ENCODE measurements at regions not wholly inside any gene's neighbourhood (a gene's known extent, or its start where the extent isn't known, plus 50 kb on each side); places are given as distances from the start of the nearest gene placed in this dataset.

GRCh38 chr2:22525681-22526080, 859.3 kb upstream of the KLHL29 start:
- no peak overlapping the region for H3K27ac Mint-ChIP-seq
- no peaks in the 10 kb centered on the region for H3K36me3 Mint-ChIP-seq
- no peaks in the 10 kb centered on the region for H3K4me1 Mint-ChIP-seq (ENCODE audit: unreplicated experiment)
- H3K9me3 Mint-ChIP-seq = peaks cover 4% of the 10 kb centered on the region
- no peak for DNase-seq (ENCODE audit: extremely low spot score, unreplicated experiment)
- TF ChIP-seq CTCF (conservative IDR thresholded peaks at IDR 0.05) = no peak
- H3K4me3 Mint-ChIP-seq = no peak overlapping the region
- peaks cover 3% of the 10 kb centered on the region for H3K27me3 Mint-ChIP-seq

- Mint-ChIP-seq H3K27me3 (no peaks in the 10 kb centered on the region), H3K4me3 (no peak overlapping the region), H3K36me3 (no peaks in the 10 kb centered on the region), H3K9me3 (peaks cover 4% of the 10 kb centered on the region), H3K4me1 (ENCODE audit: unreplicated experiment) (no peaks in the 10 kb centered on the region), H3K27ac (no peak overlapping the region)
- DNase-seq (ENCODE audit: extremely low spot score, unreplicated experiment) = no peak
- TF ChIP-seq CTCF (conservative IDR thresholded peaks at IDR 0.05) = no peak
Observed at GRCh38 chr2:22530131-22530530, 854.8 kb upstream of the KLHL29 start.

GRCh38 chr2:22536133-22536532, 848.8 kb upstream of the KLHL29 start:
- no peaks in the 10 kb centered on the region for H3K27me3 Mint-ChIP-seq
- no peaks in the 10 kb centered on the region for H3K36me3 Mint-ChIP-seq
- no peak overlapping the region for H3K4me3 Mint-ChIP-seq
- DNase-seq (ENCODE audit: extremely low spot score, unreplicated experiment) = no peak
- no peak overlapping the region for H3K27ac Mint-ChIP-seq
- no peak for TF ChIP-seq CTCF (conservative IDR thresholded peaks at IDR 0.05)
- H3K4me1 Mint-ChIP-seq (ENCODE audit: unreplicated experiment) = no peaks in the 10 kb centered on the region
- H3K9me3 Mint-ChIP-seq = no peaks in the 10 kb centered on the region

GRCh38 chr2:22554453-22554852, 830.5 kb upstream of the KLHL29 start:
- Mint-ChIP-seq H3K27ac (no peak overlapping the region), H3K4me1 (ENCODE audit: unreplicated experiment) (peaks cover 6% of the 10 kb centered on the region), H3K4me3 (no peak overlapping the region), H3K36me3 (no peaks in the 10 kb centered on the region), H3K27me3 (no peaks in the 10 kb centered on the region), H3K9me3 (peaks cover 5% of the 10 kb centered on the region)
- no peak for TF ChIP-seq CTCF (conservative IDR thresholded peaks at IDR 0.05)
- no peak for DNase-seq (ENCODE audit: extremely low spot score, unreplicated experiment)

GRCh38 chr2:22557406-22557805, 827.6 kb upstream of the KLHL29 start:
- Mint-ChIP-seq H3K4me3 (no peak overlapping the region), H3K4me1 (ENCODE audit: unreplicated experiment) (peaks cover 6% of the 10 kb centered on the region), H3K27ac (no peak overlapping the region), H3K27me3 (no peaks in the 10 kb centered on the region), H3K9me3 (no peaks in the 10 kb centered on the region), H3K36me3 (no peaks in the 10 kb centered on the region)
- no peak for TF ChIP-seq CTCF (conservative IDR thresholded peaks at IDR 0.05)
- DNase-seq (ENCODE audit: extremely low spot score, unreplicated experiment) = no peak

- Mint-ChIP-seq H3K27me3 (peaks cover under 1% of the 10 kb centered on the region), H3K4me1 (ENCODE audit: unreplicated experiment) (peaks cover 6% of the 10 kb centered on the region), H3K9me3 (no peaks in the 10 kb centered on the region), H3K36me3 (no peaks in the 10 kb centered on the region), H3K4me3 (no peak overlapping the region), H3K27ac (no peak overlapping the region)
- TF ChIP-seq CTCF (conservative IDR thresholded peaks at IDR 0.05) = no peak
- DNase-seq (ENCODE audit: extremely low spot score, unreplicated experiment) = no peak
Observed at GRCh38 chr2:22560021-22560420, 825.0 kb upstream of the KLHL29 start.
